Fibroblast of the conjunctiva (primary cell): ENCODE measurements at regions not wholly inside any gene's neighbourhood (a gene's known extent, or its start where the extent isn't known, plus 50 kb on each side); places are given as distances from the start of the nearest gene placed in this dataset.

Experiments
- DNase-seq: peaks from one replicate; pipeline ENCODE4 v3.0.0-alpha.2; 2010; ENCODE audit warnings: low read depth

DNA sequence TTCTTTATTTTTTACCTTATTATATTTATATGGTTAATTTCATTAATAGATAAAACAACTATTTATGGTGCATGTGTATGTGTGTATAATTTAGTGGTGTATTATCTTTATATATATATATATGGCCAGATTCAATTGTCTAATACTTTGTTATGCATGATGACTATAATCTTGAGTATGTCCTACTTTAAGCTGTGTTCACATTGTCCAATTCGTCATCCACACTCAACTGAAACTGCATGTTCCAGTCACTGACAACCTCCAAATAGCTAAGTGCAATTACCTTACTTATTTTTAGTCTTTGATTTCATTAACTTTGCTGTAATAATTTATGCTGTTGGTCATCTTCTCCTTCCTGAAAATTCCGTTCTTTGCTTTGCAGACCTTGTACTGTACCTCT, 306.5 kb upstream of the TMTC1 start:
- DNase-seq, result no peak

DNA sequence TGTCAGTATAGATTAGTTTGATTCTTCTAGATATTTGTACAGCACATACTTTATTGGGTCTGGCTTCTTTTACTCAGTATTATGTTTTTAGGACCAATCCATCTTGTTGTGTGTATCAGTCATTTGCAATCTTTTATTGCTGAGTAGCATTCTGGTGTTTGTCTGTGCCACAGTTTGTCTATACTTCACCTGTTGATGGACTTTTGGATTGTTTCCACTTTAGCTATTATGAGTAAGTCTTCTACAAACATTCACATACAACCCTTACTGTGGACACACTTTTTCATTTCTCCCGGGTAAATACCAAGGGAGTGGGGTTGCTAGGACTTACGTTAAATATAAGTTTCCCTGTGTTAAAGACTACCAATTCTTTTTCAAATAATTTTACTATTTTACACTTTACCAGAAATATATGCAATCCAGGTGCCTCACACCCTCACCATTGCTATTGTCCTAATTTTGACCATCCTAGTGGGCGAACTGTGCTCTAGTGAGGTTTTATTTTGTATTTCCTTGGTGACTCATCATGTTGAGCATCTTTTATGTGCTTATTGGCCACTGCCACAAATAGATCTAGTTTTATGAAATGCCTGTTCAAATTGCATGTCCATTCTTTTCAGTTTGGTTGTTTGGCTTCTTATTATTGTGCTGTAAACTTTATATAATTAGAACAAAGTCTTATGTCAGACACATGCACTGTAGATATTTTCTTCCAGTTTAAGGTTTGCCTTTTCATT, 304.7 kb upstream of the TMTC1 start:
- DNase-seq, result no peak

DNA sequence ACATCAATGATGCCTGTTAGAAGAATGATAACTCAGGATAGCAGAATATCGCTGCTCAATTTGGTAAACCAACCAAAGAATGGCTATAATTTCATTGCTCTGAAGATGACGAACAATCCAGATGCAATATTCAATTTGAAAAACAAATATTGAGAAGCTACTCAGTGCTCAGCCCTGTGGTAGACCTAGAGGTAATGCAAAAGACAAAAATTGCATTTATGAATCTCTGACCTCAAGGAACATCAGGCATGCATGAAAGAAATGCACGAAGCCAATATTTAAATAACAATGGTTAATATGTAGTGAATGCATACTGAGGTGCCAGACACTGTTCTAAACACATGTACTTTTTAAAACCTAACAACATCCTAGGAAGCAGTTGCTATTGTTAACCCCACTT, 298.6 kb upstream of the TMTC1 start:
- DNase-seq, result no peak

DNA sequence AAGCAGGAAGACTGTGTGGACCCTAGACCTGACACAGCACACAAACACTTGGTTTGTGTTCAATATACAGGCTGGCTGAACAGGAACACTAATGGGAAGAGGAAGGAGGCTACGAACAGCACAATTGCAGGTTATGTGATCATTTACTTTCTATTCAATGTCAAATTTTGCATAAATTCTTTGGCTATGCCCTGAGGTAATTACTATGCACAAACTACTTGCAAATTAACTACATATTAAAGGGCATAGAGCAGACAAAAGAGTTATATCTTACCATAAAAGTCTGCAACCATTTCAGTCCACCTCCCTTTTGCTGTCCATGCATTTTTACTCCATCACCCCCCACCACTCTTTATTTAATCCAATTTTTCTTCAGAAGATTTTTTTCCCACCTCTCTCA, 291.2 kb upstream of the TMTC1 start:
- DNase-seq, result no peak

DNA sequence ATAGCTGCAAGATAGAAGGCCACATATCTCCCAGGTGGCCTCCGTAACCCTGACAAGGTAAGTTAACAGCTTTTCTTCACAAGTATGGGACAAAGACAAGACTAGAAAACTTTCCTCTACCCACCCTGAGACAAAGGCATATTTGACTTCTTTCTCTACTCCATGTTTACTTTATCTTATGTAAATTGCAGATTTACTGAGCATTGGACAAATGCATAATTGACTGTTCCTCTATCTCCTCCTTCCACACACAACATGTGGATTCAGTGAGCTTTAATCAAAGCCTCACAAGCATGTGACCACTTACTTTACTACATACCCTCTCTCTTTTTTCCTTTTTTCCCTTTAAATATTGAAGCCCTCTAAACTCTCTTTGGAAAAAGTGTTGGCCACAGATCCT, 289.1 kb upstream of the TMTC1 start:
- DNase-seq, result no peak

DNA sequence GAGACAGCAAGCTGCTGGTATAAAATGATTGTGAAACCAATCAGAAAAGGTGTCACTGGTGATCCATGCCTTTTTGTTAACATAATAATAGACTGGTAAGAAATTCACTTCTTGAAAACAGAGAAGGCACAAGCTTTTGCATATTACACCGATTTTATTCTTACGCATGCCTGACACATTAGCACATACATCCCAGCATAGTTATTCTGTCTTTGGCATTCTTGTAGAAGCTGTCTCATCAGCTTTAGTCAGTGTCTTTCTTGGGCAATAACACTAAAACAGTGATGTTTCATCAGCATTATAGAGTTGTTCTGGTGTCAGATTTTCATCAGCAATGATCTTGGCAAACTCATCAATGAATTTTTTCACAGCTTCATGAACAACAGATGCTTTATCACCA, 283.4 kb upstream of the TMTC1 start:
- DNase-seq, result peak; percentile 20

DNA sequence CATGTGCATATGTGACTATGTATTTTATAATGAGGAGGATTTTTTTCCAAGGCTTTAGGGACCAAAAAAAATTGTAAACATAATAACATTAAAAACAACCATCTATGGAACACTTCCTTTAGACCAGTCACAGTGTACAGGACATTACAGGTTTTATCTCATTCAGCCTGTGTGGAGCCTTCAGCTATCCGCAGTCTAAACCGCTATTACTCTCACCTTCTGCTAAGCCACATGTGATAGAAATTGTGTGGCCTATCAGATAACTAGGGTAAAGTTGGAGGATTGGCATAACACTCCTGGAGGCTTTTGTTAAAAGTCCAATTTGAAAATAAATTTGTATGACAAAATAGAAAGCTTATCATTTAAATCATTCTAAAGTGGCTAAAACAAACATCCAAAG, 281.2 kb upstream of the TMTC1 start:
- no peak for DNase-seq

DNA sequence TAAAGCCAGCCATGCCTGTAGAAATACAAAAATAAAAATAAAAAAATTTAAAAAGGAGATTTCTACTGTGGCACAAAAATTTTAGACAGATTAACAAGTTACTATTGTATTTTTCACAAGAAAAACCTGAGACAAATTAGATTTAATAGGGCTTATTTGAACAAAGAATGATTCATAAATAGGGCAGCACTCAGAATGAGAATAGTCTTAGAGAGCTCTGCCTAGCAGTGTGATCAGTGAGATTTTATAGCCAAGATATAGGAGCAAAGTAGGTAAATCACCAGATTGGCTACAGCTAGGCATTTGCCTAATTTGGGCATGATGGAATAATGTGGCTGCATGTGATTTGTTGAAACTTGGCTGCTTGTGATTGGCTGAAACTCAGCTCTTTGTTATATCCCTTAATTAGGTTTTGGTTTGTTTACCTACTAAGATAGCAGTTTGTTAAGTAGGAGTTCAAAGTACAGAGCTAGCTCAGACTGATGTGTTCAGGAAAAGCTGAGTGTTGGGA, 279.7 kb upstream of the TMTC1 start:
- no peak for DNase-seq

DNA sequence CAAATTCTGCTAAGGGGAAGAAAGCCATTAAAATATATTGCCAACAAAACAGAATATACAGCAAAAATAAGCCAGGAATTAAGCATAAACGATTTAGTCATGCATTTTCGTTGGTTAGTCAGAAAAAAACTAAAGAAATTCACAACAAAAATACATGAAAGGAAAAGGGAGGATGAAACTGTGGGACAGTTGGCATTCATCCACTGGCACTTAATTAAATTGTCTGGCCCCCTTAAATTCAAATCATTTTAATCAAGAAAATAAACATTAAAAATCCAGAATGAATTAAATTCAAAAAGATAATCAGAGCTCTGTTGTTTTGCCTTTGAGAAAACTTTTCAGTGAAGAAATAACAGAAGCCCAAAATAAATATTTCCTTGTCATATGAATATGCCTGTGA, 264.6 kb upstream of the TMTC1 start:
- no peak for DNase-seq

DNA sequence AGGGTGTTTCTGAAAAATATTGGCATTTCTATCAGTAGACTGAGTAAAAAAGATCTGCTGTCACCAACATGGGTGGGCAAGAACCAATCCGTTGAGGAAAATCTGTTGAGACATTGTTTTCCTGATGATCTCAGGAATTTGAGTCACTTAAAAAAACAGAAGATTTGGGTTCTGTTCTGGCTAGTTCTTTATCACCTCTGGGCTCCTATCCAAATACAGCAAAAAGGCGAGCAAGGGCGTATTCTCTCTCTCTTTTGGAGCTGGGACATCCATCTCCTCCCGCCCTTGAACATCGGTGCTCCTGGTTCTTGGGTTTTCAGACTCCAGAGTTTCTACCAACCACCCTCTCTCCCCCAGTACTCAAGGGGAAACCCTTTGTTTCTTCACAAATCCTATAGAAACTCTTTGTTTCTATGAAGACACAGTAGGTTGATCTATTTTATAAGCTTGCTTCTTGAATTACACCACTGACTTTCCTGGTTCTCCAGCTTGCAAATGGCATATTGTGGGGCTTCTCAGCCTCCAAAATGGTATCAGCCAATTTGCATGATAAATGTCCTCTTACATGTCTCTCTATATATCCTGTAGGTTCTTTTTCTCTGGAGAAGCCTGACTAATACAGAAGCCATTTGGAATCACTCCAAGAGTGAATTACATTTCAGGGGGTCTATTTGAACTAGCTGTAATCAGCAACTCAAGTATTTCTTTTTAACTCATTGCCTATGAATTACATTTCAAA, 263.9 kb upstream of the TMTC1 start:
- peak; percentile 5 for DNase-seq

DNA sequence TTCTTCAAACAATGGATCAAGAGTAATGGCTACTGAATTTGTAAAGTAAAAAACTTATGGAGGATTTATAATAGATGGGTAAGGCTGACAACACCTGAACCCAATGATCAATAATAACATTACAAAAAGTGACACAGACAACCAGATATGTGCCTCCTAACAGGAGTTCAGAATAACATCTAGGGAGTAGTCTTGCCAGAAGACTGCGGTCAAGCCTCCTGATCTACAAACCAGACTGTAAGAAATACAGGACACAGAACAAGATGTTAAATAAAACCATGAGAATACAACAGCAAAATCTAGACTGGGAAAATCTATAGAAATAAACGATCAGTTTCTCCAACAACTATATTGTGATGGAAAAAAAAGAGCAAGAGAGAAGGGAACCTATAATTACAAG, 262.6 kb upstream of the TMTC1 start:
- no peak for DNase-seq

DNA sequence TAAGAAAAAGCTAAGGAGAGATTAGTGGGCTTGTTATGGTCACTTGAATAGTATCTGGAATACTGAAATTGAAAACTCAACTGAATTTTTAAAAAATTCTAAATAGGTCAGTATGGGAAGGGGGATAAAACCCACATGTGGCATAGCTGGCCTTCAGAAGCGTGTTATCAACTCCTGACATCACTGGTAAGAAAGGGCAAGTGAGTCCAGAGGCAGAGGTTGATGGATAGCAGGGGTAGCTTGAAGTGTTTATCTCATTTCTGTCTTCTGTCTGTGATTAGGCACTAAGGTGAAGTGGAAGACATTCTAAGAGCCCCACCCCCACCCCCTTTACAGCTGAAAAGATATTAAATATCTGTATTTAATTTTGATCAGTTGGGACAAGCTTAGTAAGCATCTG, 261.4 kb upstream of the TMTC1 start:
- DNase-seq, result no peak

DNA sequence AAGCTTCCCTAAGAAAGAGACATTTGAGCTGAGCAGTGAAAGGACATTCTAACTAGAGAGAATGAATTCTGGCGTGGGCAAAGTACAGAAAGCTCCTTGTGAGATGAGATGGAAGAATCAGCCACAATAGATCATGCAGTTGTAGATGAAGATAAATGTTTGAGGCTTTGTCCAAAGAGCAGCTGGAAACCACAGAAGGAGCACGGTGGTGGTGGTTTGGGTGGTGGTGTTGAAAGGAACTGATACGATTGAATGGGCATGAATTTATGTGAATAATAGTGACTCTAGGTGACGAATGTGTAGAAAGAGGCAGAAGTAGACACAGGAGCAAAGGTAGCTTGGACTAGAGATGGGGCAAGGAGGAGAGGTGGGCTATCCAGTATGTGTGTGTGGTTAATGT, 260.5 kb upstream of the TMTC1 start:
- DNase-seq, result no peak

DNA sequence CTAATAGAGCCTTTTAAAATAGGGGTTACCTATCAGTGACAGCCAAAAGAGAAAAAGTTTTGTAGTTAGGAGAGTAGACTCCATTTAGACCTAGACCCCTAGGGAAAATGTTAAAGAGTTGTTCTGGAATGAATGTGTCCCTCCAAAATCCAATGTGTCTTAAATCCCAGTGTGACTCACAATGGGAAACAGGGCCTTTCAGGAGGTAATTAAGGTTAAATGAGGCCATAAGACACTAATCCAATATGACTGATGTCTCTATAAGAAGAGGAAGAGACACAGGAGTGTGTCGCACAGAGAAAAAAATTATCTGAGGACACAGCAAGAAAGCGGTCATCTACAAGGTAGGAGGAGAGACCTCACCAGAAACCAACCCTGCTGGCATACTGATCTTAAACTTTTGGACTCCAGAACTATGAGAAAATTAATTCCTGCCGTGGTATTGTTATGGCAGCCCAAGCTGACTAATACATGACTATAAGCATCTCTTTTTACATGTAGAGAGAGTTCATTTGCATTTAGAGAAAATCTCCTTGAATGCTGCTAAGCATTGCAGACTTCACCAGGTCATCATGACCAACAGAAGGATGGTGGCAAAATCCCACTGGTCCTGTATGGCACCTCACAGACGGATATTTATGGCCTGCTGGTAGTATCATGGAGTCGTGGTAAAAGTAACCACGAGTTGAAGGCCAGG, 259.6 kb upstream of the TMTC1 start:
- no peak for DNase-seq

DNA sequence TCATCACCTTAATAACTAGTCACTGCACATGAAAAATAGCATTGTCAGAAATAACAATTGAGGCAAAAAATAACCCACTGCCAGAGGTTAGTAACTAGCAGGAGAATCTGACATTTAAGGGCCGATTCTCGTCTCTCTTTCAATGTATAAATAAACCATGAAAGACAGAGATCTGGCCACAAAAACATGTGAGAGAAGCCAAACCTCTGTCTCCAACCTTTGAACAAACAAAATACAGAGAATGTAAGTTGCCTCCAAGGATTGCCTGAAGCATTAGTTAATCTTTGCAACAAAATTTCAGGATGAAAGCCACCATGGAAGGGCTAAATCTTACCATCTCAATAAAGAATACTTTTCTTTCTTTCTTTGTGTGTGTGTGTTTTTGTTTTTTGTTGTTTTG, 257.4 kb upstream of the TMTC1 start:
- no peak for DNase-seq

DNA sequence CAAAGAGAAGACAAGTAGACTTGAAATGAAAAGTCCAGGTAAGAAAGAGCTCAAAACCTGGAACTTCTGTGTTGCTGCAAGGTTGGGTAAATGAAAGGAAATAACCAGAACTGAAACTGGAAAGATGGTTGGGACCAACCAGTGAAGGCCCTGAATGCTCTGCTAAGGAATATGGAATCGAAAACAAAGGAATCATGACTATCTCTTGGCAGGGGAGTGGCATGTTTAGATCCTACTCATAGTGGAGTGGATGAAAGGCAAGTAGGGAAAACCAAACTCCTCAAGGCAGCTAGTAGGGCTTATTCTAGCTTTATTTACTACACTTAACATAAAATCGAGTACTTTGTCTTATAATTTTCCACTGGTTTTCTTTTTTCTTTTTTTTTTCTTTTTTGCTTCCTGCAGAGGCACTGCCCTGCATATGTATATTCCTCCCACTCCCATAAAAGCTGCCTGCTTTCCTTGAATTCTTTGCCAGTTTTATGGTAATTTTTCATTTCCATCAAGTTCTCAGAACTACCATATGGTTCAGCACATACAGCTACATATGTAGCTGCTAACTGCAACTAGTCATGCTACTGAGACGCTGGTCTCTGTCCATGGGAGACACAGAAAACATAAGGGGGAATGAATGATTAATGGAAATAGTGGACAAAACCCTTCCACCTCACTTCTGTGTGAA, 247.1 kb upstream of the TMTC1 start:
- DNase-seq, result no peak

DNA sequence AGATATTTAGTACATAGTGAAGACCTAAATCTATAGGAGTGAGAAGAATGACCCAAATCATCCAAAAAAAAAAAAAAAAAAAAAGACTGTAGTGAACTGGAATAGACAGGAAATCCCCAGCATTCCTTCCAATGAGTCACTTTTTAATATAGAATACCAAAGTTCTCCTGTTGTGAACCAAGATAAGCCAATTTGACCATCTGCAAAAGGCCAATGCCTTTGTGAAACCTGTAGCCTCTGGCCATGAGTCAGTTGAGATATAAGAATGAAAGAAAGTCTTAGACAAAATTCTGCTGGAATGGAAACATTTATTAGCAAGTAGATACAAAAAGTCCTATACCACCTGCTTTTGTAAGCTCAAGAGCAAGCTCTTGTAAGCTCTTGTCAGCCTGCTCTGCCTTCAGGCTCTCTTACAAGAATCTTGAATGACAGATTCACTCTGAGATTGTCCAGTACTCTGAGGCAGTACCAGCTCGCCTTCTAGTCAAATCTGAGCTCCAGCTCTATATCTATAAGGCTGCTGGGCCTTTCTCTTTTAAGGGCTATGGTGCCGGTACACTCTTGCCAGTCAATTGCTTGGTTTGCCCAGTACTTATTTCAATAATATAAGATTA, 243.0 kb upstream of the TMTC1 start:
- DNase-seq, result peak; percentile 30

DNA sequence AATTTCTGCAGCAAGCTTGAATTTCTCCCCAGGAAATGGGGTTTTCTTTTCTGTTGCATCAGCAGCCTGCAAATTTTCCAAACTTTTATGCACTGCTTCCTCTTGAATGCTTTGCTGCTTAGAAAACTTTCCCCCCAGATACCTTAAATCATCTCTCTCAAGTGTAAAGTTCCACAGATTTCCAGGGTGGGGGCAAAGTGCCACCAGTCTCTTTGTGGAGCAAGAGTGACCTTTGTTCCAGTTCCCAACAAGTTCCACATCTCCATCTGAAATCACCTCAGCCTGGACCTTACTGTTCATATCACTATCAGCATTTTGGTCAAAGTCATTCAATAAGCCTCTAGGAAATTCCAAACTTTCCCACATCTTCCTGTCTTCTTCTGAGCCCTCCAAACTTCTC, 241.6 kb upstream of the TMTC1 start:
- DNase-seq, result no peak

DNA sequence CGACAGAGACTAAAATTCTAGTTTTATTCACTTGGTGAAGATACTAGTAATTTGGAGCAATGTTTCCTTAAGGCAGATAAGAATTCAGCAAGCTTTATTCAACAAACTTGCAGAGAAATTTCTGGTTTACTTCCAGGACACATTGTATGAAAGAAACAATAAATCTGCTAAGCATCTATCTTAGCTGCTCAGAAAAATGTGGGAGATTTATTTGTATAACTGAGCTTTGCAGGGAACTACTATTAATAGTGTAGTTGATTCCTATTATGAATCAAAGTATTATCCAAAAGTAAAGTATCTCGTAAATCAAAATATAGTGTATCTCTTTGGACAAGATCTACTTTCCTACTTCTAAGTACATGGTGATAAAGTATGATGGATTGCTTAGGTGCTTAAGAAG, 239.4 kb upstream of the TMTC1 start:
- no peak for DNase-seq

DNA sequence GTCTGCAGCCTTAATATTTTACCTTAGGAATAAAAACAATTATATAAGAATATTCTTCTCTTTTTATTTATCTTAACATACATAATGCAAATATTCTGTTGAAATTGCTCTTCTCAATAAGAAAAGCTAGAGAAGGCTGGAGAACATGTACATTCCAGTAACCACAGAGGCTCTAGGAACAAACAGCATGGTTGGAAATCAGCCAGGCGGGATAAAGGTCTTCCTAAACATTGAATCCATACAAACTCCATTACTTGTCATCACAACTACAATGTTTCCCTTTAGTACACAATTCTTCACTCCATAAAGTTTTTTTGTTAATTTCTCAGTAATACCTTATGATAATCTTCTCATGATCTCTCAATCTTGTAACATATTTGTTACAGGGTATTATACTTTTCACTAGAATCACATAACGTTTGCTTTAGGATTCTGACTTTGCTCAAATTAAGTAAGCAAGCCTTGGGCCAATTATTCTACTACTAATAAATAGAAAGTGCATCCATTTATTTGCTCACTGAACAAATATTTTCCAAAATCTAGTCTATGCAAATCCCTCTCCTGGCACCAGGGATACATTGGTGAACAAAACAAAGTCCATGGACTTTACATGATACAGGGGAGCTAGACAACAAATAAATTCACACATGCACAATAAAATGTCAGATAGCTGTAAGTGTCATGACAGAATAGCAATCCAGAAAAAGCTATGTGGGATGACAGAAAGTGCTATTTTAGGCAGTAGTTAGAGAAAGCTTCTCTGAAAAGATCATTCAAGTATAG, 237.5 kb upstream of the TMTC1 start:
- DNase-seq, result peak; percentile 23
